Fibroblast of pulmonary artery (primary cell): ENCODE measurements at regions not wholly inside any gene's neighbourhood (a gene's known extent, or its start where the extent isn't known, plus 50 kb on each side); places are given as distances from the start of the nearest gene placed in this dataset.

ENCODE experiments used
- DNase-seq: peaks from one replicate; pipeline ENCODE4 v3.0.0-alpha.2; 2010; ENCODE audit warnings: low read depth
- H3K4me3 ChIP-seq: replicated peaks from 2 replicates; pipeline ENCODE4 v1.5.1; 2011; ENCODE audit warnings: low read depth, mild to moderate bottlenecking, control low read depth, low read length, moderate library complexity
- CTCF ChIP-seq: IDR thresholded peaks from 2 replicates; pipeline ENCODE4 v1.5.1; 2011; ENCODE audit warnings: mild to moderate bottlenecking, control low read depth, low read length, inconsistent platforms; ENCODE audit errors: missing control alignments

GRCh38 chr4:26269038-26269437 lies 51.8 kb upstream of the RBPJ start:
- H3K4me3 ChIP-seq, result no peak overlapping the region
- TF ChIP-seq CTCF, result no peak
- DNase-seq, result no peak
